H9 (cell line): ENCODE measurements at regions not wholly inside any gene's neighbourhood (a gene's known extent, or its start where the extent isn't known, plus 50 kb on each side); places are given as distances from the start of the nearest gene placed in this dataset.

Experiments
- DNase-seq: peaks from one replicate; pipeline ENCODE4 v3.0.0-alpha.2; 2017
- H2AFZ ChIP-seq: one replicate; pipeline ENCODE4 v1.6.1; 2013; ENCODE audit warnings: mild to moderate bottlenecking, low read length, control low read depth, moderate library complexity
- H2AK5ac ChIP-seq: 2 replicates; pipeline ENCODE4 v1.6.1; 2013; ENCODE audit warnings: low read length, control low read depth, mixed read lengths; ENCODE audit not compliant: insufficient read length
- H2BK120ac ChIP-seq: one replicate; pipeline ENCODE4 v1.6.1; 2013; ENCODE audit warnings: low read depth, mild to moderate bottlenecking, low read length, control low read depth, inconsistent platforms; ENCODE audit not compliant: poor library complexity, severe bottlenecking
- H2BK12ac ChIP-seq: 2 replicates; pipeline ENCODE4 v1.6.1; 2013; ENCODE audit warnings: low read length, control low read depth, mixed read lengths, low read depth; ENCODE audit not compliant: insufficient read length
- H2BK15ac ChIP-seq: 2 replicates; pipeline ENCODE4 v1.6.1; 2013; ENCODE audit warnings: low read depth, low read length, control low read depth
- H2BK20ac ChIP-seq: one replicate; pipeline ENCODE4 v1.6.1; 2013; ENCODE audit warnings: low read depth, mild to moderate bottlenecking, low read length, control low read depth, inconsistent platforms; ENCODE audit not compliant: poor library complexity, severe bottlenecking
- H2BK5ac ChIP-seq: 2 replicates; pipeline ENCODE4 v1.6.1; 2013; ENCODE audit warnings: low read length, control low read depth, mixed read lengths; ENCODE audit not compliant: insufficient read length
- H3K14ac ChIP-seq: 2 replicates; pipeline ENCODE4 v1.6.1; 2013; ENCODE audit warnings: low read length, control low read depth; ENCODE audit not compliant: insufficient read depth
- H3K18ac ChIP-seq: 2 replicates; pipeline ENCODE4 v1.6.1; 2013; ENCODE audit warnings: low read depth, mild to moderate bottlenecking, mixed read lengths, low read length, control low read depth; ENCODE audit not compliant: insufficient read length
- H3K23ac ChIP-seq: 2 replicates; pipeline ENCODE4 v1.6.1; 2013; ENCODE audit warnings: low read length, control low read depth, mixed read lengths, low read depth; ENCODE audit not compliant: insufficient read length
- H3K23me2 ChIP-seq: 2 replicates; pipeline ENCODE4 v1.6.1; 2013; ENCODE audit warnings: low read depth, mild to moderate bottlenecking, mixed read lengths, low read length, control low read depth; ENCODE audit not compliant: insufficient read length, poor library complexity, severe bottlenecking
- H3K27ac ChIP-seq: 2 replicates; pipeline ENCODE4 v1.5.1; 2013; ENCODE audit warnings: low read length, control low read depth, mixed read lengths, low read depth; ENCODE audit not compliant: insufficient read length
- H3K27me3 ChIP-seq: 2 replicates; pipeline ENCODE4 v1.6.1; 2013; ENCODE audit warnings: low read length, control low read depth, inconsistent platforms; ENCODE audit not compliant: insufficient read depth
- H3K4ac ChIP-seq: 2 replicates; pipeline ENCODE4 v1.6.1; 2013; ENCODE audit warnings: low read depth, mild to moderate bottlenecking, control low read depth, inconsistent platforms, low read length, moderate library complexity
- H3K4me1 ChIP-seq: 2 replicates; pipeline ENCODE4 v1.6.1; 2013; ENCODE audit warnings: low read length, control low read depth, inconsistent platforms; ENCODE audit not compliant: insufficient read depth
- H3K4me2 ChIP-seq: 2 replicates; pipeline ENCODE4 v1.6.1; 2013; ENCODE audit warnings: low read length, control low read depth, mixed read lengths; ENCODE audit not compliant: insufficient read length, insufficient read depth
- H3K56ac ChIP-seq: 2 replicates; pipeline ENCODE4 v1.6.1; 2013; ENCODE audit warnings: low read depth, mild to moderate bottlenecking, mixed read lengths, low read length, control low read depth; ENCODE audit not compliant: insufficient read length
- H3K79me1 ChIP-seq: 2 replicates; pipeline ENCODE4 v1.6.1; 2013; ENCODE audit warnings: low read depth, mild to moderate bottlenecking, moderate library complexity, low read length, control low read depth, inconsistent platforms; ENCODE audit not compliant: insufficient read depth, poor library complexity, severe bottlenecking
- H3K79me2 ChIP-seq: 2 replicates; pipeline ENCODE4 v1.6.1; 2013; ENCODE audit warnings: low read length, control low read depth, inconsistent platforms; ENCODE audit not compliant: insufficient read depth
- H3K9ac ChIP-seq: 2 replicates; pipeline ENCODE4 v1.6.1; 2013; ENCODE audit warnings: low read length, control low read depth, mixed read lengths; ENCODE audit not compliant: insufficient read length; ENCODE audit errors: extremely low read depth
- H3K9me3 ChIP-seq: one replicate; pipeline ENCODE4 v1.6.1; 2013; ENCODE audit warnings: low read depth, low read length, inconsistent platforms; ENCODE audit not compliant: control insufficient read depth
- H3T11ph ChIP-seq: one replicate; pipeline ENCODE4 v1.6.1; 2013; ENCODE audit warnings: mild to moderate bottlenecking, low read length, control low read depth, inconsistent platforms
- H4K20me1 ChIP-seq: one replicate; pipeline ENCODE4 v1.6.1; 2013; ENCODE audit not compliant: control insufficient read depth, insufficient read length, insufficient read depth
- H4K5ac ChIP-seq: 2 replicates; pipeline ENCODE4 v1.6.1; 2013; ENCODE audit warnings: low read depth, mild to moderate bottlenecking, mixed read lengths, low read length, control low read depth; ENCODE audit not compliant: insufficient read length
- H4K8ac ChIP-seq: replicated peaks from 2 replicates; pipeline ENCODE4 v1.6.1; 2013; ENCODE audit warnings: low read length, control low read depth, mixed read lengths, low read depth; ENCODE audit not compliant: insufficient read length
- H4K91ac ChIP-seq: 2 replicates; pipeline ENCODE4 v1.6.1; 2013; ENCODE audit warnings: low read depth, mild to moderate bottlenecking, moderate library complexity, mixed read lengths, low read length, control low read depth; ENCODE audit not compliant: insufficient read length
- H3K27ac Mint-ChIP-seq, 3 experiments: 2 replicates in 2 of 3; 3 replicates in 1 of 3; pipeline ENCODE4 v1.8.0; 2020 to 2021; ENCODE audit warnings: mixed read lengths in 3 of 3, mild to moderate bottlenecking in 1 of 3, moderate library complexity in 1 of 3
- H3K27me3 Mint-ChIP-seq: 2 replicates; pipeline ENCODE4 v1.8.0; 2021; ENCODE audit warnings: low read depth, mild to moderate bottlenecking, moderate library complexity, mixed read lengths
- H3K36me3 Mint-ChIP-seq, 3 experiments: 2 replicates in 2 of 3; 3 replicates in 1 of 3; pipeline ENCODE4 v1.8.0; 2020 to 2021; ENCODE audit warnings: low read depth in 3 of 3, mixed read lengths in 3 of 3; ENCODE audit not compliant: insufficient read depth in 1 of 3
- H3K4me1 Mint-ChIP-seq, 2 experiments: 2 replicates each; pipeline ENCODE4 v1.8.0; 2020; ENCODE audit warnings: mixed read lengths in 2 of 2
- H3K4me3 Mint-ChIP-seq, 2 experiments: 2 replicates in 1 of 2; 3 replicates in 1 of 2; pipeline ENCODE4 v1.8.0; 2020 to 2021; ENCODE audit warnings: mild to moderate bottlenecking in 2 of 2, mixed read lengths in 2 of 2, moderate library complexity in 1 of 2
- H3K9me3 Mint-ChIP-seq, 2 experiments: 2 replicates in 1 of 2; 3 replicates in 1 of 2; pipeline ENCODE4 v1.8.0; 2020; ENCODE audit warnings: mild to moderate bottlenecking in 2 of 2, mixed read lengths in 2 of 2, moderate library complexity in 1 of 2
- CTCF ChIP-seq: fragments of 200-600 bp; sonication (generic); conservative IDR thresholded peaks from 3 replicates; pipeline ENCODE4 v1.8.0; 2021; ENCODE audit warnings: antibody characterized with exemption, mild to moderate bottlenecking
- WGBS: extraction: QIAGEN DNeasy Blood & Tissue Kit; methylation state at CpG from one replicate; pipeline ENCODE4 v1.1.7; 2013; ENCODE audit warnings: missing lambda C conversion rate, low lambda C conversion rate, mixed read lengths; ENCODE audit not compliant: insufficient read length; ENCODE audit errors: extremely low coverage; 5-methylcytosine and 5-hydroxymethylcytosine counted together

DNA sequence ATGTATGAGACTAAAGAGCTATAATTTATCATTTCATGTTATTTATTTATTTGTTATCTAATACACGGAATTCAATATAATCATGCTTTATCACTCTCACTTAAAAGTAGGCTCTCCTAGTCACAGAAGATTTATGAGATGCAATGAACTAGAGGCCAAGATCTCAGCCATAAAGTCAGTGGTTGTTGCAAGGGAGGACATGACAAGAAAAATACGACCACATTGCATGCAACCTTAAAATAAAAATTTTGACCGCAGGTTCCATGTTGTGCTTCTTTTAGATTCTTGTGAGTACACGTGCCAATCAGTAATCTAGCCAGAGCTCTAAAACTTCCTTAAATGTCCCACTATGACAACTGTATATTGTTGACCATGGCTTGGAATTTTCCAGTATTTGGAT is 75.9 kb upstream of the SP8 start:
- Histone ChIP-seq H3T11ph (no peak overlapping the region), H3K4me2 (no peak overlapping the region), H3K27ac (no peak overlapping the region), H4K5ac (no peak overlapping the region), H3K18ac (no peak overlapping the region), H3K4me1 (no peaks in the 10 kb centered on the region; the same call in 1 of the 2 replicates), H3K9ac (no peak overlapping the region), H3K56ac (no peak overlapping the region), H2BK20ac (no peak overlapping the region), H3K14ac (no peak overlapping the region), H4K91ac (no peak overlapping the region), H3K27me3 (no peaks in the 10 kb centered on the region), H2BK15ac (no peak overlapping the region), H2AK5ac (no peak overlapping the region), H2AFZ (no peak overlapping the region), H2BK12ac (no peak overlapping the region), H3K23me2 (no peaks in the 10 kb centered on the region), H4K8ac (no peak overlapping the region), H3K9me3 (no peaks in the 10 kb centered on the region), H3K79me1 (no peaks in the 10 kb centered on the region), H2BK120ac (no peak overlapping the region), H4K20me1 (no peaks in the 10 kb centered on the region), H3K23ac (no peak overlapping the region), H2BK5ac (no peak overlapping the region), H3K4ac (no peak overlapping the region), H3K79me2 (no peaks in the 10 kb centered on the region)
- Mint-ChIP-seq H3K27ac (no peak overlapping the region), H3K9me3 (no peaks in the 10 kb centered on the region), H3K36me3 (no peaks in the 10 kb centered on the region), H3K4me3 (no peak overlapping the region), H3K4me1 (peaks cover 9 to 16% of the 10 kb centered on the region in 2 experiments), H3K27me3 (no peaks in the 10 kb centered on the region)
- no peak for TF ChIP-seq CTCF
- no peak for DNase-seq
- no CpG with 5 or more reads among the region's 4 CpGs for WGBS
